MM.1S (cell line): ENCODE measurements at regions not wholly inside any gene's neighbourhood (a gene's known extent, or its start where the extent isn't known, plus 50 kb on each side); places are given as distances from the start of the nearest gene placed in this dataset.

Source experiments
- DNase-seq: peaks from one replicate; pipeline ENCODE4 v3.0.0-alpha.2; 2015
- H2AFZ ChIP-seq: fragments of 300-600 bp; sonication (generic); 2 replicates; pipeline ENCODE4 v1.6.0; 2016; ENCODE audit warnings: antibody characterized with exemption, low read length
- H3F3A ChIP-seq: fragments of 300-600 bp; sonication (generic); 2 replicates; pipeline ENCODE4 v1.6.1; 2016; ENCODE audit warnings: mild to moderate bottlenecking, antibody characterized with exemption, low read length, moderate library complexity, mixed read lengths; ENCODE audit not compliant: insufficient read depth
- H3K27ac ChIP-seq: fragments of 300-600 bp; sonication (generic); 2 replicates; pipeline ENCODE4 v1.5.1; 2016; ENCODE audit warnings: mild to moderate bottlenecking, low read length
- H3K27me3 ChIP-seq: fragments of 300-600 bp; sonication (generic); replicated peaks from 2 replicates; pipeline ENCODE4 v1.6.0; 2016; ENCODE audit warnings: low read length; ENCODE audit not compliant: insufficient read depth
- H3K36me3 ChIP-seq: fragments of 300-600 bp; sonication (generic); replicated peaks from 2 replicates; pipeline ENCODE4 v1.6.1; 2016; ENCODE audit warnings: mild to moderate bottlenecking, low read length, mixed read lengths; ENCODE audit not compliant: insufficient read depth
- H3K4me1 ChIP-seq: fragments of 300-600 bp; sonication (generic); 2 replicates; pipeline ENCODE4 v1.6.1; 2016; ENCODE audit warnings: low read length, mixed read lengths
- H3K4me2 ChIP-seq: fragments of 300-600 bp; sonication (generic); 2 replicates; pipeline ENCODE4 v1.6.0; 2016; ENCODE audit warnings: low read depth, low read length
- H3K4me3 ChIP-seq: fragments of 300-600 bp; sonication (generic); 2 replicates; pipeline ENCODE4 v1.5.1; 2016; ENCODE audit warnings: low read length, mixed read lengths
- H3K79me2 ChIP-seq: fragments of 300-600 bp; sonication (generic); 2 replicates; pipeline ENCODE4 v1.6.1; 2016; ENCODE audit warnings: mixed run types, low read length, mixed read lengths
- H3K9ac ChIP-seq: fragments of 300-600 bp; sonication (generic); 2 replicates; pipeline ENCODE4 v1.6.1; 2016; ENCODE audit warnings: low read length, mixed read lengths
- H3K9me2 ChIP-seq: fragments of 300-600 bp; sonication (generic); replicated peaks from 2 replicates; pipeline ENCODE4 v1.6.1; 2016; ENCODE audit warnings: mild to moderate bottlenecking, low read length, mixed read lengths; ENCODE audit not compliant: insufficient read depth
- H3K9me3 ChIP-seq: fragments of 300-600 bp; sonication (generic); replicated peaks from 2 replicates; pipeline ENCODE4 v1.6.1; 2016; ENCODE audit warnings: mild to moderate bottlenecking, low read length, mixed read lengths; ENCODE audit not compliant: insufficient read depth
- H4K20me1 ChIP-seq: fragments of 300-600 bp; sonication (generic); 2 replicates; pipeline ENCODE4 v1.6.1; 2016; ENCODE audit warnings: mild to moderate bottlenecking, low read length, moderate library complexity, mixed read lengths; ENCODE audit not compliant: insufficient read depth
- EZH2 ChIP-seq: fragments of 300-600 bp; sonication (generic); optimal IDR thresholded peaks from 2 replicates; pipeline ENCODE3; 2017; ENCODE audit warnings: low read depth, mild to moderate bottlenecking, antibody characterized with exemption, low read length, mixed read lengths
- EZH2phosphoT487 ChIP-seq: fragments of 300-600 bp; sonication (generic); IDR thresholded peaks from 2 replicates; pipeline ENCODE4 v1.6.1; 2018; ENCODE audit warnings: antibody characterized with exemption, low read length
- TF ChIP-seq, protein P1 (sequence below): fragments of 300-600 bp; sonication (generic); IDR thresholded peaks from 2 replicates; pipeline ENCODE4 v1.5.1; 2016; ENCODE audit warnings: antibody characterized with exemption, low read length, mixed read lengths

DNA sequence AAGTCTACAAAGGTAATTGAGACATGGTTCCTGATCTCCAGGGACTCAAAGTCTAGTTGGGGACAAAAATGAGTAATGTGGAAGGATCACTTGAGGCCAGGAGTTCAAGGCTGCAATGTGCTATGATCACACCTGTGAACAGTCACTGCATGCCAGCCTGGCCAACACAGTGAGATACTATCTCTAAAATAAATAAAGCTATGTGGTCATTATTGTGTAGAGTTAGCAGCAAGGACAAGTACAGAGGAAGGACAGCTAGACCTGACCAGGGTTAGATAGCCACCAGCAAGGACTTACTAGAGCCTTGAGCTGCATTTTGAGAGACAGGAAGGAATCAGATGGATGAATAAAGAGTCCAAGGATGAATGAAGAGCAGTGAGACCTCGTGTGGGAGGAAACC, 166.5 kb downstream of the MINAR1 start:
- Histone ChIP-seq H2AFZ (no peak overlapping the region), H3K9ac (no peak overlapping the region), H3K27ac (no peak overlapping the region), H3F3A (no peaks in the 10 kb centered on the region), H3K36me3 (no peaks in the 10 kb centered on the region), H4K20me1 (no peaks in the 10 kb centered on the region), H3K4me1 (no peaks in the 10 kb centered on the region), H3K4me3 (no peak overlapping the region), H3K9me2 (no peaks in the 10 kb centered on the region), H3K27me3 (no peaks in the 10 kb centered on the region), H3K79me2 (no peaks in the 10 kb centered on the region), H3K4me2 (no peak overlapping the region), H3K9me3 (no peaks in the 10 kb centered on the region)
- DNase-seq = no peak
- TF ChIP-seq EZH2 = no peak
- no peak for TF ChIP-seq EZH2phosphoT487
- TF ChIP-seq, protein P1, sequence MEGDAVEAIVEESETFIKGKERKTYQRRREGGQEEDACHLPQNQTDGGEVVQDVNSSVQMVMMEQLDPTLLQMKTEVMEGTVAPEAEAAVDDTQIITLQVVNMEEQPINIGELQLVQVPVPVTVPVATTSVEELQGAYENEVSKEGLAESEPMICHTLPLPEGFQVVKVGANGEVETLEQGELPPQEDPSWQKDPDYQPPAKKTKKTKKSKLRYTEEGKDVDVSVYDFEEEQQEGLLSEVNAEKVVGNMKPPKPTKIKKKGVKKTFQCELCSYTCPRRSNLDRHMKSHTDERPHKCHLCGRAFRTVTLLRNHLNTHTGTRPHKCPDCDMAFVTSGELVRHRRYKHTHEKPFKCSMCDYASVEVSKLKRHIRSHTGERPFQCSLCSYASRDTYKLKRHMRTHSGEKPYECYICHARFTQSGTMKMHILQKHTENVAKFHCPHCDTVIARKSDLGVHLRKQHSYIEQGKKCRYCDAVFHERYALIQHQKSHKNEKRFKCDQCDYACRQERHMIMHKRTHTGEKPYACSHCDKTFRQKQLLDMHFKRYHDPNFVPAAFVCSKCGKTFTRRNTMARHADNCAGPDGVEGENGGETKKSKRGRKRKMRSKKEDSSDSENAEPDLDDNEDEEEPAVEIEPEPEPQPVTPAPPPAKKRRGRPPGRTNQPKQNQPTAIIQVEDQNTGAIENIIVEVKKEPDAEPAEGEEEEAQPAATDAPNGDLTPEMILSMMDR = no peak

DNA sequence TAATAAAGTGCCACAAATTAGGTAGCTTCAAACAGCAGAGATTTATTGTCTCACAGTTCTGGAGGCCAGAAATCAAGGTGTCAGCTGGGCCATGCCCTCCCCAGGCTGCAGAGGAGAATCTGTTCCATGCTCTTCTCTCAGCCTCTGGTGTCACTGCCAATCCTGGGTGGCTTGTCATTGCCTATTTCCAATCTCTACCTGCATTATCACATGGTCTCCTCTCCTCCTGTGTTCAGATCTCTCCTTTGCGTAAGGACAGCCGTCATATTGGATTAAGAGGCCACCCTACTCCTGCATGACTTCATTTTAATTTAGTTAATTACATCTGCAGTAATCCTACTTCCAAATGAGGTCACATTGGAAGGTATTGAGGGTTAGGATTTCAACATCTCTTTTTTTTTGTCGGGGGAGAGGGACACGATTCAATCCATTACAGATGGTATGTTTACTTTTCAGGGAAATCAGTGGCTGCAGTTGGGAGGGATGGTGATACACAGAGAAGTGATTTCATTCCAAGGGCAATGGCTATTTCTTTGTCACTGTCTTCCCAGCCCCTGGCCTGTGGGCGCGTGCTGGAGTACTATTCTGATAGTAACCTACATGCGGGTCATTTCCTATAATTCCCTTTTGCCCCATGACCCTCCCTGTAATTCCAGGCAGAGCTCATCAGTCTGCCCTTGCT, 169.4 kb downstream of the MINAR1 start:
- H3K4me1 ChIP-seq = no peaks in the 10 kb centered on the region
- no peak overlapping the region for H3K4me2 ChIP-seq
- H4K20me1 ChIP-seq = no peaks in the 10 kb centered on the region
- H3K9ac ChIP-seq = no peak overlapping the region
- H2AFZ ChIP-seq = no peak overlapping the region
- no peak overlapping the region for H3K4me3 ChIP-seq
- H3K27ac ChIP-seq = no peak overlapping the region
- no peak for DNase-seq
- no peaks in the 10 kb centered on the region for H3F3A ChIP-seq
- H3K27me3 ChIP-seq = no peaks in the 10 kb centered on the region
- H3K36me3 ChIP-seq = no peaks in the 10 kb centered on the region
- no peaks in the 10 kb centered on the region for H3K79me2 ChIP-seq
- TF ChIP-seq EZH2 = no peak
- TF ChIP-seq, protein P1 = no peak
- TF ChIP-seq EZH2phosphoT487 = no peak
- H3K9me3 ChIP-seq = no peaks in the 10 kb centered on the region
- no peaks in the 10 kb centered on the region; the same call in 1 of the 2 replicates for H3K9me2 ChIP-seq

DNA sequence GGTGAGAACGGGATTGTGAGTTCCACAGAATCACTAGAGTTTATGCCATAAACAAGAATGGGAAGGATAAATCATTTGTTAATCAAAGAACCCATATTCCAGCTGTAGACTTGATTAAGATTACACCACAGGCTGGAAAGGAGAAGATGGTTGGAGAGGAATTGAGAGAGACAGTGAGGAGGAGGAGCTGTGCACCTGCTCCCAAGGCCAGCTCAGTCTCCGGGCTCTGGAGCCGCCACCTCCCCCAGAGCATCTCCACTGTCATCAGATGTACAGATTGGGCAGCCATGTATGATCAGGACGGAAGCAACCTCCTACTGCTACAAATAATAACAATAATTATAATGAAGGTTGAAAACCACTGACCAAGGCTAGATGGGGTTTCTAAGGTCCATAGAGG, 170.0 kb downstream of the MINAR1 start:
- H3F3A ChIP-seq = no peaks in the 10 kb centered on the region
- no peak overlapping the region for H2AFZ ChIP-seq
- no peaks in the 10 kb centered on the region for H3K4me1 ChIP-seq
- H3K9me2 ChIP-seq = no peaks in the 10 kb centered on the region; the same call in 1 of the 2 replicates
- no peaks in the 10 kb centered on the region for H3K79me2 ChIP-seq
- TF ChIP-seq, protein P1 = no peak
- no peak for TF ChIP-seq EZH2phosphoT487
- no peak for TF ChIP-seq EZH2
- no peak overlapping the region for H3K27ac ChIP-seq
- no peak overlapping the region for H3K4me3 ChIP-seq
- no peaks in the 10 kb centered on the region for H3K36me3 ChIP-seq
- no peaks in the 10 kb centered on the region for H3K9me3 ChIP-seq
- no peak for DNase-seq
- no peak overlapping the region for H3K4me2 ChIP-seq
- H4K20me1 ChIP-seq = no peaks in the 10 kb centered on the region
- no peak overlapping the region for H3K9ac ChIP-seq
- H3K27me3 ChIP-seq = no peaks in the 10 kb centered on the region
